Adrenal gland (tissue), 5 donors: ENCODE measurements at regions not wholly inside any gene's neighbourhood (a gene's known extent, or its start where the extent isn't known, plus 50 kb on each side); places are given as distances from the start of the nearest gene placed in this dataset.

Experiments
- POLR2A ChIP-seq, 2 donors: fragments of 450-650 bp; IDR thresholded peaks; one replicate each; pipeline ENCODE4 v1.6.1; 2017; ENCODE audit warnings: antibody characterized with exemption in 2 of 2, mild to moderate bottlenecking in 2 of 2, moderate library complexity in 1 of 2
- TF ChIP-seq, protein P1 (sequence below), 6 experiments: fragments of 450-650 bp in 4 of 6; fragments of 200-600 bp in 2 of 6; sonication (generic) in 1 of 6; IDR thresholded peaks; 1 replicate in 5 of 6; 2 replicates in 1 of 6; pipeline versions ENCODE4 v1.5.1 to v1.8.0; 2016 to 2021; ENCODE audit warnings: antibody characterized with exemption in 6 of 6, mild to moderate bottlenecking in 2 of 6, moderate library complexity in 1 of 6
- donor health status: DM: no; HTN: no; CAD: no.

DNA sequence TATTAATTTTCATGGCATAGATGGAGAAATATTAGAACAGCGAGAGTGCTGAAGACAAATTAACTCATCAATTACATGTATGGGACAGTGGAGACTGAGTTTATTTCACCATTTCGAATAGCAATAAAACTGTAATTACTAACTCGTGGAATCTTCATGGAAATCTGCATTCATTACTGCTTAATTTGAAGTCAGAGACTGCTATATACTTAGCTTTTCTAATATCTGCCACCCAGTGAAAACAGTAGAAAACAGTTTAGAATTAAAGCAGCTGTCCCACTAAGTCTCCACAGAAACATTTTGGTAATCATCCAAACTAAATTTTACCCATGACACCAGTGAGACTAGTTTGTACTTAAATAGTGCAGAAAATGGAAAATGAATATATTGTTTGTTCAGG is 56.8 kb downstream of the IZUMO3 start:
- TF ChIP-seq POLR2A (IDR thresholded peaks at IDR 0.05), result no peak
- TF ChIP-seq, protein P1, sequence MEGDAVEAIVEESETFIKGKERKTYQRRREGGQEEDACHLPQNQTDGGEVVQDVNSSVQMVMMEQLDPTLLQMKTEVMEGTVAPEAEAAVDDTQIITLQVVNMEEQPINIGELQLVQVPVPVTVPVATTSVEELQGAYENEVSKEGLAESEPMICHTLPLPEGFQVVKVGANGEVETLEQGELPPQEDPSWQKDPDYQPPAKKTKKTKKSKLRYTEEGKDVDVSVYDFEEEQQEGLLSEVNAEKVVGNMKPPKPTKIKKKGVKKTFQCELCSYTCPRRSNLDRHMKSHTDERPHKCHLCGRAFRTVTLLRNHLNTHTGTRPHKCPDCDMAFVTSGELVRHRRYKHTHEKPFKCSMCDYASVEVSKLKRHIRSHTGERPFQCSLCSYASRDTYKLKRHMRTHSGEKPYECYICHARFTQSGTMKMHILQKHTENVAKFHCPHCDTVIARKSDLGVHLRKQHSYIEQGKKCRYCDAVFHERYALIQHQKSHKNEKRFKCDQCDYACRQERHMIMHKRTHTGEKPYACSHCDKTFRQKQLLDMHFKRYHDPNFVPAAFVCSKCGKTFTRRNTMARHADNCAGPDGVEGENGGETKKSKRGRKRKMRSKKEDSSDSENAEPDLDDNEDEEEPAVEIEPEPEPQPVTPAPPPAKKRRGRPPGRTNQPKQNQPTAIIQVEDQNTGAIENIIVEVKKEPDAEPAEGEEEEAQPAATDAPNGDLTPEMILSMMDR (IDR thresholded peaks at IDR 0.05), result no peak
